GM13976 (cell line): ENCODE measurements at regions not wholly inside any gene's neighbourhood (a gene's known extent, or its start where the extent isn't known, plus 50 kb on each side); places are given as distances from the start of the nearest gene placed in this dataset.

Experiments used
- DNase-seq: peaks from one replicate; pipeline ENCODE4 v3.0.0; 2012; ENCODE audit warnings: low spot score
- CTCF ChIP-seq: IDR thresholded peaks from 2 replicates; pipeline ENCODE4 v1.5.1; 2012; ENCODE audit warnings: borderline replicate concordance, mild to moderate bottlenecking; ENCODE audit not compliant: insufficient read depth; ENCODE audit errors: extremely low read depth, missing control alignments, control extremely low read depth
- in situ Hi-C: fragments of 300-500 bp; cut with MboI; formaldehyde crosslinking; loops from one replicate; pipeline ENCODE4 v1.12.0; 2022; ENCODE audit warnings: low sequenced_read_pairs, mixed read lengths, inconsistent platforms; ENCODE audit not compliant: unreplicated experiment

GRCh38 chr9:687034-687785, 154.3 kb upstream of the DMRT1 start:
- in situ Hi-C loops = no loop called here
- no peak for DNase-seq
- no peak for TF ChIP-seq CTCF

GRCh38 chr9:687994-688393, 153.5 kb upstream of the DMRT1 start:
- TF ChIP-seq CTCF = no peak
- in situ Hi-C loops = no loop called here
- DNase-seq = no peak

- in situ Hi-C loops = no loop called here
- TF ChIP-seq CTCF = no peak
- no peak for DNase-seq
Observed at GRCh38 chr9:690517-691111, 150.9 kb upstream of the DMRT1 start.

GRCh38 chr9:691825-692400, 149.6 kb upstream of the DMRT1 start:
- TF ChIP-seq CTCF = no peak
- DNase-seq = no peak
- in situ Hi-C loops = no loop called here

GRCh38 chr9:692636-693129, 148.8 kb upstream of the DMRT1 start:
- in situ Hi-C loops = no loop called here
- DNase-seq = no peak
- no peak for TF ChIP-seq CTCF

- in situ Hi-C loops = no loop called here
- DNase-seq = no peak
- TF ChIP-seq CTCF = no peak
Observed at GRCh38 chr9:693201-694091, 148.1 kb upstream of the DMRT1 start.
